22Rv1 (cell line): ENCODE measurements at regions not wholly inside any gene's neighbourhood (a gene's known extent, or its start where the extent isn't known, plus 50 kb on each side); places are given as distances from the start of the nearest gene placed in this dataset.

Source experiments
- ZFX ChIP-seq: fragments of 450-650 bp; IDR thresholded peaks from 2 replicates; pipeline ENCODE4 v1.6.1; 2017; ENCODE audit warnings: antibody characterized with exemption, borderline replicate concordance
- TF ChIP-seq, protein P1 (sequence below): fragments of 450-650 bp; IDR thresholded peaks from 2 replicates; pipeline ENCODE4 v1.5.1; 2017; ENCODE audit warnings: mild to moderate bottlenecking

DNA sequence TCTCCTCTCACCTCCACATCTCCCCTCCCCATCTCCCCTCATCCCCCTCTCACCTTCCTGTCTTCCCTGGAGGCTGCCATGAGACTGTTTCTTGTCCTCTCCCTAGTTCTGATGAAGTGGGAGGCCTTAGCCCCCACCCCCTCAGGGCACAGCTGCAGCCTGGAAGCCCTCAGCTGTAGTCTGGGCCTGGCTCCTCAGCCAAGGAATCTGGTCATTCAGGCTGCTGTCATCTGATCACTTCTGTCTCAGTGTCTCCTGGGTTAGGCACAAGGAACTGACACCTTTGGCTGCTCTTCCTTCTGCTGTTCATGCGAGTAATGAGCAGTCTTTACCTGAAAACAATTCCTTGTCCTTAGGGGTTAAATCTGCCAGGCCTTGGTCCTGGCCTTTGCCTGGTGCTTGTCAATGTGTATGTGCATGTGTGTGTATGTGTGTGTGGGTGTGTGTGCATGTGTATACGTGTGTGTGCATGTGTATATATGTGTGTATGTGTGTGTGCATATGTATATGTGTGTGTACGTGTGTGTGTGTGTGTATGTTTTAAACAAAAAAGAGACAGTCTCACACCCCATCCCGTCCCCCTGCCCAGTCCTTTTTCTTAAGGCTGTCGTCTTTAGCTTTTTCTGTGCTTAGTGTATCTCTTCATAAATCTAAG is 153.5 kb upstream of the TMEM72 start:
- TF ChIP-seq, protein P1, sequence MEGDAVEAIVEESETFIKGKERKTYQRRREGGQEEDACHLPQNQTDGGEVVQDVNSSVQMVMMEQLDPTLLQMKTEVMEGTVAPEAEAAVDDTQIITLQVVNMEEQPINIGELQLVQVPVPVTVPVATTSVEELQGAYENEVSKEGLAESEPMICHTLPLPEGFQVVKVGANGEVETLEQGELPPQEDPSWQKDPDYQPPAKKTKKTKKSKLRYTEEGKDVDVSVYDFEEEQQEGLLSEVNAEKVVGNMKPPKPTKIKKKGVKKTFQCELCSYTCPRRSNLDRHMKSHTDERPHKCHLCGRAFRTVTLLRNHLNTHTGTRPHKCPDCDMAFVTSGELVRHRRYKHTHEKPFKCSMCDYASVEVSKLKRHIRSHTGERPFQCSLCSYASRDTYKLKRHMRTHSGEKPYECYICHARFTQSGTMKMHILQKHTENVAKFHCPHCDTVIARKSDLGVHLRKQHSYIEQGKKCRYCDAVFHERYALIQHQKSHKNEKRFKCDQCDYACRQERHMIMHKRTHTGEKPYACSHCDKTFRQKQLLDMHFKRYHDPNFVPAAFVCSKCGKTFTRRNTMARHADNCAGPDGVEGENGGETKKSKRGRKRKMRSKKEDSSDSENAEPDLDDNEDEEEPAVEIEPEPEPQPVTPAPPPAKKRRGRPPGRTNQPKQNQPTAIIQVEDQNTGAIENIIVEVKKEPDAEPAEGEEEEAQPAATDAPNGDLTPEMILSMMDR: no peak
- no peak for TF ChIP-seq ZFX
